ENCODE measurements at regions not wholly inside any gene's neighbourhood (a gene's known extent, or its start where the extent isn't known, plus 50 kb on each side); places are given as distances from the start of the nearest gene placed in this dataset.

GRCh38 chr10:23780331-23780730, 341.5 kb downstream of the OTUD1 start:
- H2AFZ ChIP-seq (ENCODE audit: low read length), result no peak overlapping the region
- no peak overlapping the region for H2BK120ac ChIP-seq (replicated peaks; ENCODE audit: low read depth, low read length)
- H3K23me2 ChIP-seq (ENCODE audit: low read depth, low read length), result no peaks in the 10 kb centered on the region
- no peak overlapping the region for H4K8ac ChIP-seq (ENCODE audit: extremely low read depth, insufficient read depth, low read length)
- H4K91ac ChIP-seq (replicated peaks; ENCODE audit: insufficient read length, low read length), result no peak overlapping the region
- H4K20me1 ChIP-seq (replicated peaks in 1 of 2; ENCODE audit: control insufficient read depth in 1 of 2, insufficient read depth in 2 of 2, low read length in 2 of 2), result no peaks in the 10 kb centered on the region
- H3K56ac ChIP-seq (replicated peaks; ENCODE audit: insufficient read length, low read depth, low read length), result no peak overlapping the region
- no peak overlapping the region for H2BK12ac ChIP-seq (ENCODE audit: low read depth, low read length)
- no peak for FAIRE-seq
- H3K4me1 ChIP-seq (replicated peaks in 1 of 4; ENCODE audit: control insufficient read depth in 3 of 4, insufficient read depth in 4 of 4, low read length in 3 of 4), result no peaks in the 10 kb centered on the region
- TF ChIP-seq GTF2F1 (IDR thresholded peaks at IDR 0.05; ENCODE audit: borderline replicate concordance, low read depth, low read length), result no peak
- TF ChIP-seq EP300 (IDR thresholded peaks at IDR 0.05; ENCODE audit: borderline replicate concordance in 1 of 2, low read depth in 2 of 2, low read length in 2 of 2), result no peak
- TF ChIP-seq TBP (IDR thresholded peaks at IDR 0.05; ENCODE audit: low read depth, low read length), result no peak
- no peak for TF ChIP-seq RFX5 (IDR thresholded peaks at IDR 0.05; ENCODE audit: borderline replicate concordance, low read depth, low read length)
- no peak for TF ChIP-seq ASH2L (IDR thresholded peaks at IDR 0.05; ENCODE audit: low read length)
- TF ChIP-seq POLR2A (IDR thresholded peaks at IDR 0.05; ENCODE audit: control extremely low read depth in 1 of 2, low read depth in 2 of 2, low read length in 2 of 2), result no peak
- no peak for TF ChIP-seq USF2 (IDR thresholded peaks at IDR 0.05; ENCODE audit: low read length)
- no peak for TF ChIP-seq SAP30 (IDR thresholded peaks at IDR 0.05; ENCODE audit: insufficient read depth, insufficient replicate concordance, low read length)
- H3K23ac ChIP-seq (ENCODE audit: insufficient read length), result no peak overlapping the region
- no peaks in the 10 kb centered on the region for H3K27me3 ChIP-seq (replicated peaks in 1 of 4; ENCODE audit: control insufficient read depth in 3 of 4, extremely low read depth in 1 of 4, insufficient read depth in 3 of 4, low read length in 3 of 4)
- no peak overlapping the region for H2BK20ac ChIP-seq (ENCODE audit: low read length)
- H2BK5ac ChIP-seq (ENCODE audit: low read depth, low read length), result no peak overlapping the region
- no peaks in the 10 kb centered on the region for H3K9me3 ChIP-seq (ENCODE audit: insufficient read depth in 2 of 2, low read depth in 1 of 2, low read length in 1 of 2)
- H3K18ac ChIP-seq (ENCODE audit: extremely low read depth, low read length), result no peak overlapping the region
- no peak overlapping the region for H2AK5ac ChIP-seq (ENCODE audit: low read depth, low read length)
- H4K5ac ChIP-seq (ENCODE audit: insufficient read length, low read depth, low read length), result no peak overlapping the region
- H3K14ac ChIP-seq (ENCODE audit: insufficient read length), result no peak overlapping the region
- no peaks in the 10 kb centered on the region for H3K36me3 ChIP-seq (ENCODE audit: control insufficient read depth in 2 of 4, insufficient read depth in 4 of 4, low read length in 3 of 4)
- H3K4me3 ChIP-seq (ENCODE audit: extremely low read depth in 1 of 4, insufficient read depth in 2 of 4, low read depth in 3 of 4, low read length in 4 of 4), result no peak overlapping the region
- no peak overlapping the region for H3K4me2 ChIP-seq (ENCODE audit: insufficient read depth in 1 of 2, low read depth in 2 of 2, low read length in 2 of 2)
- ChIA-PET POLR2A (ENCODE audit: partially characterized antibody) (no interaction called here), CTCF (ENCODE audit: partially characterized antibody) (no interaction called here)
- DNase-seq (ENCODE audit: low read depth in 1 of 2, low spot score in 2 of 2), result no peak
- H3K9ac ChIP-seq (replicated peaks in 1 of 4; ENCODE audit: extremely low read depth in 1 of 4, low read depth in 3 of 4, low read length in 3 of 4), result no peak overlapping the region
- no peak overlapping the region for H2BK15ac ChIP-seq (ENCODE audit: low read length)
- WGBS, 2 experiments (ENCODE audit: extremely low coverage in 1 of 2, insufficient coverage in 1 of 2, insufficient read length in 1 of 2, insufficient replicate concordance in 2 of 2, low coverage in 1 of 2, low lambda C conversion rate in 2 of 2, missing lambda C conversion rate in 1 of 2), result 75% methylated on average over 1 of the region's 1 CpG; no CpG with 5 or more reads in 1 of the 2 experiments
- H3K27ac ChIP-seq (ENCODE audit: low read depth, low read length), result no peak overlapping the region
- no peaks in the 10 kb centered on the region for H3K79me1 ChIP-seq (ENCODE audit: low read depth, low read length)
- no peaks in the 10 kb centered on the region for H3K79me2 ChIP-seq (ENCODE audit: control insufficient read depth in 1 of 2, insufficient read depth in 2 of 2, low read length in 2 of 2)
- H3K4ac ChIP-seq (replicated peaks; ENCODE audit: insufficient read length, low read depth, low read length), result no peak overlapping the region
